ENCODE measurements at regions not wholly inside any gene's neighbourhood (a gene's known extent, or its start where the extent isn't known, plus 50 kb on each side); places are given as distances from the start of the nearest gene placed in this dataset.

DNA sequence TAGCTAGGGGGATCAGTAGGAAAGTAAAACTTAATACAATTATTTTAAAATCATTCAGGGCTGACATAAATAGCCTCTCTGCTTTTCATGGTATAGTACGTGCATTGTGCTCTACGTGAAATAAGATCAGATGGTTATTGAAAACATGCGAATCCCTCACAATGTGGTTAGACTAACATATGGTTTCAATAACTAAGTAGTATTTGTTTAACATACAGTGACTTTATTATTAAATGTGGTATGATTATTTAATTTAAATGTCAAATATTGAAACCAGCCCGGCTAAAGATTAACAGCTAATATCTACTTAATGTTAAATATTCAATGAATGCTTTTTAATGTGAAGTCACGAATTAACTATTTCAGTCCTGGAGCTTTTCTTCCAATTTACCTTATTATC lies 473.9 kb upstream of the THBS1 start:
- H4K20me1 ChIP-seq (ENCODE audit: insufficient read depth, low read length): no peaks in the 10 kb centered on the region
- CTCF ChIA-PET (ENCODE audit: unreplicated experiment): no interaction called here
- H3K36me3 ChIP-seq (ENCODE audit: insufficient read depth, low read length): no peaks in the 10 kb centered on the region
- no peak overlapping the region for H3K4me3 ChIP-seq (ENCODE audit: low read depth, low read length, poor library complexity, severe bottlenecking)
- H3K27ac ChIP-seq (ENCODE audit: low read depth, low read length, poor library complexity, severe bottlenecking): no peak overlapping the region
- H3K79me2 ChIP-seq (ENCODE audit: insufficient read depth, low read depth, low read length): no peaks in the 10 kb centered on the region
- H3K9me3 ChIP-seq (ENCODE audit: low read length): no peaks in the 10 kb centered on the region
- no peak for DNase-seq (ENCODE audit: low spot score)
- BruUV-seq (replicated peaks): no TSS peak
- H3K9me2 ChIP-seq (ENCODE audit: insufficient read depth, low read length): no peaks in the 10 kb centered on the region
- H3K4me2 ChIP-seq (ENCODE audit: low read length): no peak overlapping the region
- POLR2A ChIA-PET: interaction anchor here (0.7 kb wide), 1 partner anchor 10 kb away, joined by 3 read pairs; no protein-coding TSS in a partner anchor
- no peak overlapping the region for H2AFZ ChIP-seq (ENCODE audit: low read length)
- intact Hi-C loops (cut with micrococcal nuclease; ENCODE audit: unreplicated experiment): no loop called here
- no peak for TF ChIP-seq EZH2phosphoT487 (IDR thresholded peaks at IDR 0.05; ENCODE audit: borderline replicate concordance, low read depth, low read length)
- TF ChIP-seq, protein P1, sequence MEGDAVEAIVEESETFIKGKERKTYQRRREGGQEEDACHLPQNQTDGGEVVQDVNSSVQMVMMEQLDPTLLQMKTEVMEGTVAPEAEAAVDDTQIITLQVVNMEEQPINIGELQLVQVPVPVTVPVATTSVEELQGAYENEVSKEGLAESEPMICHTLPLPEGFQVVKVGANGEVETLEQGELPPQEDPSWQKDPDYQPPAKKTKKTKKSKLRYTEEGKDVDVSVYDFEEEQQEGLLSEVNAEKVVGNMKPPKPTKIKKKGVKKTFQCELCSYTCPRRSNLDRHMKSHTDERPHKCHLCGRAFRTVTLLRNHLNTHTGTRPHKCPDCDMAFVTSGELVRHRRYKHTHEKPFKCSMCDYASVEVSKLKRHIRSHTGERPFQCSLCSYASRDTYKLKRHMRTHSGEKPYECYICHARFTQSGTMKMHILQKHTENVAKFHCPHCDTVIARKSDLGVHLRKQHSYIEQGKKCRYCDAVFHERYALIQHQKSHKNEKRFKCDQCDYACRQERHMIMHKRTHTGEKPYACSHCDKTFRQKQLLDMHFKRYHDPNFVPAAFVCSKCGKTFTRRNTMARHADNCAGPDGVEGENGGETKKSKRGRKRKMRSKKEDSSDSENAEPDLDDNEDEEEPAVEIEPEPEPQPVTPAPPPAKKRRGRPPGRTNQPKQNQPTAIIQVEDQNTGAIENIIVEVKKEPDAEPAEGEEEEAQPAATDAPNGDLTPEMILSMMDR (conservative IDR thresholded peaks at IDR 0.05; ENCODE audit: low read length): no peak
- no peaks in the 10 kb centered on the region for H3K4me1 ChIP-seq (ENCODE audit: insufficient read depth, low read length, poor library complexity, severe bottlenecking)

DNA sequence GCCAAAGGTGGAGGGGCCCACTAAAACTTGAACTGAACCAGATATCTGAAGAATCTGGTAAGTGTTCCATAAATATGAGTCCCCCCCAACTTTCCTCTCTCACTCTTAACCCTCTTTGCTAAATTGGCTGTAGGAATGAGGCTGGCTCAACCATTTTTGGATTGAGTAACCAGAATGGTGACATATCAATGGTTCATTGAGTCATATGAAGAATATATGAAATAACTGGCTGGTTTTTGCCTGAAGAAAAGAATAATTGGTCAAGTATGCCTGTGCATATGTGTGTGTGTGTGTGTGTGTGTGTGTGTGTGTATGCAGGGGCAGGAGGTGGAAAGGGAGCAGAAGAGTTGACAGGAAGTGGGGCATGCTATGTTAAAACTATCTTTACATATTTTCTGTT lies 472.9 kb upstream of the THBS1 start:
- BruUV-seq (replicated peaks): no TSS peak
- Histone ChIP-seq H3K9me2 (ENCODE audit: insufficient read depth, low read length) (no peaks in the 10 kb centered on the region), H3K4me3 (ENCODE audit: low read depth, low read length, poor library complexity, severe bottlenecking) (no peak overlapping the region), H3K9me3 (ENCODE audit: low read length) (no peaks in the 10 kb centered on the region), H3K36me3 (ENCODE audit: insufficient read depth, low read length) (no peaks in the 10 kb centered on the region), H3K4me2 (ENCODE audit: low read length) (no peak overlapping the region), H3K27ac (ENCODE audit: low read depth, low read length, poor library complexity, severe bottlenecking) (no peak overlapping the region), H2AFZ (ENCODE audit: low read length) (no peak overlapping the region), H3K4me1 (ENCODE audit: insufficient read depth, low read length, poor library complexity, severe bottlenecking) (no peaks in the 10 kb centered on the region), H4K20me1 (ENCODE audit: insufficient read depth, low read length) (no peaks in the 10 kb centered on the region), H3K79me2 (ENCODE audit: insufficient read depth, low read depth, low read length) (no peaks in the 10 kb centered on the region)
- intact Hi-C loops (cut with micrococcal nuclease; ENCODE audit: unreplicated experiment): no loop called here
- ChIA-PET POLR2A (no interaction called here), CTCF (ENCODE audit: unreplicated experiment) (no interaction called here)
- DNase-seq (ENCODE audit: low spot score): no peak
- no peak for TF ChIP-seq EZH2phosphoT487 (IDR thresholded peaks at IDR 0.05; ENCODE audit: borderline replicate concordance, low read depth, low read length)
- TF ChIP-seq, protein P1 (conservative IDR thresholded peaks at IDR 0.05; ENCODE audit: low read length): no peak

DNA sequence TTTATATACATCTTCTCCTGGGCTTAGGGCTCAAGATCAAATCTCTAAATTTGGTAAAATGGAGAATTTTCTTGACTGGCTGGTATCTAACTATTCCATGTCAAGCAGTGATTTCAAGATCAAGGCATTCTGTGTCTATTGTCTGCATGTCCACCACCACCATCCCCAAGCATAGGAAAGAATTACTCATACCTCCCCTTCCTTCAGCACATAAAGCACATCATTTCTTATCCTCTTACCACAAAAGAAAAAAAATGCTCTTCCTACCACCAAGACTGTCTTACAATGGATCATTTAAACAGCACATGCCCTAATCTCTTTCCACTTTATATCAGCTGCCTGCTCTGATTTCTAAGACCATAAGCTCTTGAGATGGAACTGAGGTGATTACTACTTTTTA lies 470.5 kb upstream of the THBS1 start:
- H3K4me2 ChIP-seq (ENCODE audit: low read length): no peak overlapping the region
- no peaks in the 10 kb centered on the region for H3K79me2 ChIP-seq (ENCODE audit: insufficient read depth, low read depth, low read length)
- H3K9me3 ChIP-seq (ENCODE audit: low read length): no peaks in the 10 kb centered on the region
- no peak for DNase-seq (ENCODE audit: low spot score)
- TF ChIP-seq, protein P1 (conservative IDR thresholded peaks at IDR 0.05; ENCODE audit: low read length): no peak
- no peak for TF ChIP-seq EZH2phosphoT487 (IDR thresholded peaks at IDR 0.05; ENCODE audit: borderline replicate concordance, low read depth, low read length)
- BruUV-seq (replicated peaks): no TSS peak
- intact Hi-C loops (cut with micrococcal nuclease; ENCODE audit: unreplicated experiment): no loop called here
- no peaks in the 10 kb centered on the region for H3K9me2 ChIP-seq (ENCODE audit: insufficient read depth, low read length)
- H4K20me1 ChIP-seq (ENCODE audit: insufficient read depth, low read length): no peaks in the 10 kb centered on the region
- CTCF ChIA-PET (ENCODE audit: unreplicated experiment): no interaction called here
- H3K27ac ChIP-seq (ENCODE audit: low read depth, low read length, poor library complexity, severe bottlenecking): no peak overlapping the region
- H3K4me1 ChIP-seq (ENCODE audit: insufficient read depth, low read length, poor library complexity, severe bottlenecking): no peaks in the 10 kb centered on the region
- POLR2A ChIA-PET: no interaction called here
- H3K36me3 ChIP-seq (ENCODE audit: insufficient read depth, low read length): no peaks in the 10 kb centered on the region
- H3K4me3 ChIP-seq (ENCODE audit: low read depth, low read length, poor library complexity, severe bottlenecking): no peak overlapping the region
- H2AFZ ChIP-seq (ENCODE audit: low read length): no peak overlapping the region

Data from OCI-LY7 (cell line).